GM18505 (cell line): ENCODE measurements at regions not wholly inside any gene's neighbourhood (a gene's known extent, or its start where the extent isn't known, plus 50 kb on each side); places are given as distances from the start of the nearest gene placed in this dataset.
"Not testable (repeated sequence)": the region's sequence is repeated elsewhere in the genome, so short reads cannot be mapped to it uniquely, and the experiment has no call there.

Source experiments
- ATAC-seq: cut with Tn5 transposase; IDR thresholded peaks from one replicate; pipeline ENCODE4 v1.9.1; 2021; ENCODE audit not compliant: unreplicated experiment
- POLR2A ChIP-seq: IDR thresholded peaks from 4 replicates; pipeline ENCODE4 v1.6.1; 2011; ENCODE audit warnings: borderline replicate concordance; ENCODE audit not compliant: insufficient read depth, insufficient read length; ENCODE audit errors: extremely low read depth

- no peak for TF ChIP-seq POLR2A
- no peak for ATAC-seq
Measured at GRCh38 chr18:47391665-47392064, 140.2 kb upstream of the SKOR2 start.

- no peak for ATAC-seq
Measured at GRCh38 chr18:47390410-47391024, 139.1 kb upstream of the SKOR2 start.

GRCh38 chr18:47389210-47389609 is 137.8 kb upstream of the SKOR2 start:
- no peak for TF ChIP-seq POLR2A
- no peak for ATAC-seq

More at GRCh38 chr18:47390410-47391024, 139.1 kb upstream of the SKOR2 start:
- no peak for TF ChIP-seq POLR2A

- no peak for ATAC-seq
- TF ChIP-seq POLR2A: no peak
Measured at GRCh38 chr18:47387864-47388263, 136.4 kb upstream of the SKOR2 start.

DNA sequence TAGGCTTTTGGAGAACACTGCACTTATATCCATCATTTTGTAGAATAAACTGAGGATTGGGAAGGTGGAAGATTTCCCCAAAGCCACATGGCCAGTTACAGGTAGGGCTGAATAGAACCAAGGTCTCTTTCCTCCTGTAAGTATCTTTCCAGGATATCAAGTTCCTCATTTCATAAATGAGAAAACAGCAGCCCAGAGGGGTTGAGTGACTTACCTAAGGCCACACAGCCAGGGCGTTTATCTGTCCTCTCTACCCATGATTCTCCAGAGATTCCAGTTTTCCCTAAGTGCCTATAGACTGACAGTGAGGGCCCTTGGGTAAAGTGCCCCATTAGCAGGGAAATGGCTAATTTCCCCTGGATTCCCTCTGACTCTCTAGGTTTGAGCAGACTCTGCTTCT is 132.3 kb upstream of the SKOR2 start:
- TF ChIP-seq POLR2A: no peak
- no peak for ATAC-seq

- no peak for TF ChIP-seq POLR2A
- ATAC-seq: no peak
Measured at GRCh38 chr18:47381975-47382570, 130.6 kb upstream of the SKOR2 start.

DNA sequence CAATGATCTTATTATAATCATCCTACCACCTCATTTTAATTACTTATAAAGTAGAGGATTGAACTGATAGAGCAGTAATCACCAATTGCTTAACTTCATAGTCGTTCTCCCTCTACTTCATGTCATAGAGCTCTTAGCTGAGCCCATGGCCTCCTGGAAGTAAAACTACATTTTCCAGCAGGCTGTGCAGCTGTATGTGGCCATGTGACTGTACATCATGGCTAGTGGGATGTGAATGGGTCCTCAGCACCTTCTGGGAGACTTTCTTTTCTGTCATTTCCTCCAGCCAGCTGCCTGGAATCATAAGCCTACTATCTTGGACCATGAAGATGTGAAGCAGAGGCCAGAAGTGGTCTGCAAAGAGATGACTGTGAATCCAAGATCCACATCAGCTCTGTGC is 128.7 kb upstream of the SKOR2 start:
- no peak for TF ChIP-seq POLR2A
- no peak for ATAC-seq

- ATAC-seq: no peak
- no peak for TF ChIP-seq POLR2A
Measured at GRCh38 chr18:47373465-47373864, 122.0 kb upstream of the SKOR2 start.

- no peak for TF ChIP-seq POLR2A
- no peak for ATAC-seq
Measured at GRCh38 chr18:47370052-47370451, 118.6 kb upstream of the SKOR2 start.

DNA sequence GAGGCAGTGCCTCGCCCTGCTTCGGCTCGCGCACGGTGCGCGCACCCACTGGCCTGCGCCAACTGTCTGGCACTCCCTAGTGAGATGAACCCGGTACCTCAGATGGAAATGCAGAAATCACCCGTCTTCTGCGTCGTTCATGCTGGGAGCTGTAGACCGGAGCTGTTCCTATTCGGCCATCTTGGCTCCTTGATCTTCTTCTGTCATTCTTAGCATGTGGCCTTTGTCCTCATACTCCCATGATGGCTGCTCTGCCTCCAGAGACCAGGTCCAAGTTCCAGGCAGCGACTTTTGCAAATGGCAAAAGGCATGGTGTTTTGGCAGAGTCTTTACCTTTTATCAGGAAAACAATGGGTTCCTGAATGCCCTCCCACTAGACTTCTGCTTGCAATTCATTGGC is 102.6 kb upstream of the SKOR2 start:
- ATAC-seq: not testable (repeated sequence)

DNA sequence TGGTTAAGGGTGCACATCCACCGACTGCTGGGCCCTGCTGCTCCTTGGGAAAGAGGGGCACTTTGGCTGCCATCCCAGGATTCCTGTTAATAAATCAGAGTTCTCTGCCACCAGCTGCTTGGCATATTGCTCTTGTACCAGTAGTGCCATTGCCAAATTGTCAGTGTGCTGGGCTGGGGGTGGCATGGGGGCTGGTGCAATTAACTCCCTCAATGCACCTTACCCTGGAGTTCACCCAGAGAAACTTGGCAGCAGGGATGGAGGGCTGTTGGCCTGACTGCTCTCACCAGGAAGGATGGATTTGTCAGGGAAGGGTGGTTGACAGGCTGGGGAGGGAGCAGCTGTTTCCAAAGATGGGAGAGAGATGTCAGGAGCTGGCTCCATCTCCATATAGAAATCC is 94.6 kb upstream of the SKOR2 start:
- no peak for TF ChIP-seq POLR2A
- no peak for ATAC-seq

DNA sequence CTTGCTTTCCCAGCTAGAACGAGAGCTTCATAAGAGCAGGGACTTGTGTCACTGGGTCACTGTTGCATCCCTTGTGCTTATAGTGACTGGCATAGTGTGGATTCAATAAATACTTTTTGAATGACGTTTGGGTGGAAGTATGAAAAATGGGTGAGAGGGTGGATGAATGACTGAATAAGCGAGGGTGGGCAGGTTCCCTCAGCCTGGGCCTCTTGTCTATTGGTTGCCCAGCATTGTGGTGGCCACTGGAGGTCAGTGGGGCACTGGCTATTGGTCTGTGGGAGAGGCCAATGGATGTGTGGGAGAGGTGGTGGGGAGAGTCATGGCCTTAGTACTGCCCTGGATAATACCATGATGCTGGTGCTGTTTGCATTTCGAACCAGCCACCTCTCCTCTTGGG is 93.8 kb upstream of the SKOR2 start:
- no peak for ATAC-seq
- no peak for TF ChIP-seq POLR2A

DNA sequence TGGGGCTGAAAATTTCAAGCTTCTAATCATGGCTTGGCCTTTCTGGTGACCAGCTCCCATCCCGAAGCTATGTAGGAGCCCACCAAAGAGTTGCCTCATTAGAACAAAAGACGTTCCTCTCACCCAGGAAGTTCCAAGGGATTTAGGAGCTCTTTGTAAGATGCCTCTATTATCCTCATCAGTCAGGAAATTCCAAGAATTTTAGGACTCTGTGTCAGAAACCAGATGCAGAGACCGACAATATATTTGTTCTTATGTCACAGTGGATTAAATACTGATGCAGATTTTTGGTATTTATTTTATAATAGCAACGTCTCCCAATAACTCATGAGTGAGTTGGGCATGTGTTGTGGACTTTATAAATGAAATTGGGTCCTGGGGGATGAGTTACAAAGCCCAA is 91.8 kb upstream of the SKOR2 start:
- TF ChIP-seq POLR2A: no peak

DNA sequence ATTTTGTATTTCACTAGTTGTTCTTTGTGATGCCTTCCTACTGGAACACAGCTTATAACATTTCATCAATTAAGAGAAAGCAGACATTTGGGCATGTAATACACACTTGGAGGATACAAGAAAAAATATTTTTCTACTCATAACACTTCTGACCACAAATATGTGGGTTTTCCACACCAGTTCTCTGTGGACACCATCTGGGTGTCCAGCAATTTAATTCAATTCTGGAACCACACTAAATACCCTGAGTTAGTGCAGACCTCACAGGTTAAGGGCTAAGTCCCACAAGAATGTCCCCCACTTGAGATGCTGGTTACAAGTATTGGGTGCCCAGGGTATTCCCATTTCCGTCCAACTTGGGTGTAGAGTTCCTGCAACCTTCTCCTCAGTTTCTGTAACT is 91.1 kb upstream of the SKOR2 start:
- ATAC-seq: no peak
- no peak for TF ChIP-seq POLR2A

More for the DNA sequence above, 91.8 kb upstream of the SKOR2 start:
- ATAC-seq: no peak

GRCh38 chr18:47341678-47342077 is 90.2 kb upstream of the SKOR2 start:
- no peak for ATAC-seq
- no peak for TF ChIP-seq POLR2A
